ENCODE measurements at regions not wholly inside any gene's neighbourhood (a gene's known extent, or its start where the extent isn't known, plus 50 kb on each side); places are given as distances from the start of the nearest gene placed in this dataset.

DNA sequence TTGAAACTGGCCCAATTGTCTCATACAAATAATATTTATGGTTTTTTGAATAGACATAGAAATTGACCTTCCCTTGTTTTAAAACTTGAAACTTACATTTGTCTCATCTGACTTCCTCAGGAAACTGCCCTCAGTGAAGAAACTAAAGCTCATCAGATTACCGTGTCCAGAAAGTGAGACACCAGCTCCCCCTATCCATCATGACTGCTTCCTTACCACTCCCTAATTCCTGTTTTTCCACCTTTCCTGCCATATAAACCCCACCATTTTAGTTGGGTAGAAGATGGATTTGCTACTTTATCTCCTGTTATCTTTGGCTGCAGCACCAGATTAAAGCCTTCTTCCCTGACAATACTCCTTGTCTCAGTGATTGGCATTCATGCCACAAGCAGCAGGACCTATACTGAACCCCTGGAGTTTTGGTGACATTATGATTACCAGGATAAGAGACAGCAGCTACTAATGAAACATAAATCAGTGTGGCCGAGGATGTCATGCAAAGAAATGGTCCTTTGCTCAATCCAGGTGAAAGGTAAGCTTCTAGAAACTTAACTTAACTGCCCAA is 1627.6 kb upstream of the ZEB2 start:
- Histone ChIP-seq H3K4me1 (ENCODE audit: low read depth) (no peaks in the 10 kb centered on the region), H3K4me3 (no peak overlapping the region), H3K36me3 (ENCODE audit: low read depth) (no peaks in the 10 kb centered on the region), H3K9me3 (no peaks in the 10 kb centered on the region)
- TF ChIP-seq, protein P1, sequence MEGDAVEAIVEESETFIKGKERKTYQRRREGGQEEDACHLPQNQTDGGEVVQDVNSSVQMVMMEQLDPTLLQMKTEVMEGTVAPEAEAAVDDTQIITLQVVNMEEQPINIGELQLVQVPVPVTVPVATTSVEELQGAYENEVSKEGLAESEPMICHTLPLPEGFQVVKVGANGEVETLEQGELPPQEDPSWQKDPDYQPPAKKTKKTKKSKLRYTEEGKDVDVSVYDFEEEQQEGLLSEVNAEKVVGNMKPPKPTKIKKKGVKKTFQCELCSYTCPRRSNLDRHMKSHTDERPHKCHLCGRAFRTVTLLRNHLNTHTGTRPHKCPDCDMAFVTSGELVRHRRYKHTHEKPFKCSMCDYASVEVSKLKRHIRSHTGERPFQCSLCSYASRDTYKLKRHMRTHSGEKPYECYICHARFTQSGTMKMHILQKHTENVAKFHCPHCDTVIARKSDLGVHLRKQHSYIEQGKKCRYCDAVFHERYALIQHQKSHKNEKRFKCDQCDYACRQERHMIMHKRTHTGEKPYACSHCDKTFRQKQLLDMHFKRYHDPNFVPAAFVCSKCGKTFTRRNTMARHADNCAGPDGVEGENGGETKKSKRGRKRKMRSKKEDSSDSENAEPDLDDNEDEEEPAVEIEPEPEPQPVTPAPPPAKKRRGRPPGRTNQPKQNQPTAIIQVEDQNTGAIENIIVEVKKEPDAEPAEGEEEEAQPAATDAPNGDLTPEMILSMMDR (IDR thresholded peaks at IDR 0.05): no peak
- DNase-seq (no peak), ATAC-seq (no peak)
- intact Hi-C loops (cut with DNase I, micrococcal nuclease): no loop called here

DNA sequence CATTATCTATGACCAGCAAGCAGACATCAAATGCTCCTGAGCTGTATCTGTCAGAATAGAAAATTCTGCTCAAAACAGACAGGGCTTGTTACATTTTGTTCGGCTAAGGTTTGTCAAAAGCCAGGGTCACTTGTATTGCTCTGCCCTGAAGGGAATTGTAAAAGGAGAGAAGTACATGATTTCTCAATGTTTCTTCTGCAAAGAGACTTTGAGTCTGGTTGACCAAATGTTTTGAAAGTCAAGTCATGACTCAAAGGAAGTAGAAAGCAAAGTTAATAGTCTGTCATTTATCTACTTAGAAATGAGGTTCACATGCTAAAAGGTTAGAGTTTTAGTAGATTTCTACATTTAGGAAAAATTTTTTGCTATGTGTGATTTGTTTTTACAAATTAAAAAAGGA is 1624.1 kb upstream of the ZEB2 start:
- Histone ChIP-seq H3K4me3 (no peak overlapping the region), H3K36me3 (ENCODE audit: low read depth) (no peaks in the 10 kb centered on the region), H3K9me3 (no peaks in the 10 kb centered on the region), H3K4me1 (ENCODE audit: low read depth) (no peaks in the 10 kb centered on the region)
- TF ChIP-seq, protein P1 (IDR thresholded peaks at IDR 0.05): no peak
- ATAC-seq (no peak), DNase-seq (no peak)
- intact Hi-C loops (cut with DNase I, micrococcal nuclease): no loop called here

DNA sequence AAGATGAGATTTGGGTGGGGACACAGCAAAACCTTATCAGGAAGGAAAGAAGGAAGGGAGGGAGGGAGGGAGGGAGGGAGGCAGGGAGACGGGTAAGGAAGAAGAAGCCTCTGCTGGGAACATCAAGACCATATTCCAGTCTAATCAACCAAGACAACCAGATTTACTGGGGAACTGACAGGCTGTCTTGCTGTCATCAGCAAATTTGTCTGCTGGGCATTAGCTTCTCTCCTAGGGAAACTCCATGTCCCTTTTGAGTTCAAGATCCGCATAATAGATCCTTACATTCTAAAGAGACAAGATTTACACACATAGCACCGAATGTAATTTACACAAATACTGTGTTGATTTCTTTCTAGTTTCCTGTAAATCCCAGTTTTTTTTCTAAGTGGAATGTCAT is 1618.9 kb upstream of the ZEB2 start:
- Histone ChIP-seq H3K9me3 (no peaks in the 10 kb centered on the region), H3K4me1 (ENCODE audit: low read depth) (no peaks in the 10 kb centered on the region), H3K36me3 (ENCODE audit: low read depth) (no peaks in the 10 kb centered on the region), H3K4me3 (no peak overlapping the region)
- TF ChIP-seq, protein P1 (IDR thresholded peaks at IDR 0.05): no peak
- DNase-seq (no peak), ATAC-seq (no peak)
- intact Hi-C loops (cut with DNase I, micrococcal nuclease): no loop called here

DNA sequence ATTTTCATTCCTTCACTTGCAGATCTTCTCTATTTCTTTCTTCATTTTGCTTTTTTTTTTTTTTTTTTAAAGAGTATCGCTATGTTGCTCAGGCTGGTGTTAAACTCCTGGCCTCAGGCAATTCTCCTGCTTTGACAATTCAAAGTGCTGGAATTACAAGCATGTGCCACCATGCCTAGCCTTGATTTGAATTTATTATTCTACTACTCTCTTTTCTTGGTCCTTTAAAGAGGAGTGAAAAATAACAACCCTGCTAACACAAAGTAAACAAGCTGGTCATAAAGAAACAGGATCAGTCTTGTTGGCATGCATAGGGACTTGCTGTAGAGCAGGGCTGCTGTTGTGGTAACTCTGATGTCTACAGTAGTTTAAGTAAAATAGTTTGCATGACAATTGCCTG is 1615.3 kb upstream of the ZEB2 start:
- DNase-seq (no peak), ATAC-seq (no peak)
- H3K4me3 ChIP-seq: no peak overlapping the region
- TF ChIP-seq, protein P1 (IDR thresholded peaks at IDR 0.05): no peak
- no peaks in the 10 kb centered on the region for H3K9me3 ChIP-seq
- no peaks in the 10 kb centered on the region for H3K36me3 ChIP-seq (ENCODE audit: low read depth)
- no peaks in the 10 kb centered on the region for H3K4me1 ChIP-seq (ENCODE audit: low read depth)
- intact Hi-C loops (cut with DNase I, micrococcal nuclease): no loop called here

DNA sequence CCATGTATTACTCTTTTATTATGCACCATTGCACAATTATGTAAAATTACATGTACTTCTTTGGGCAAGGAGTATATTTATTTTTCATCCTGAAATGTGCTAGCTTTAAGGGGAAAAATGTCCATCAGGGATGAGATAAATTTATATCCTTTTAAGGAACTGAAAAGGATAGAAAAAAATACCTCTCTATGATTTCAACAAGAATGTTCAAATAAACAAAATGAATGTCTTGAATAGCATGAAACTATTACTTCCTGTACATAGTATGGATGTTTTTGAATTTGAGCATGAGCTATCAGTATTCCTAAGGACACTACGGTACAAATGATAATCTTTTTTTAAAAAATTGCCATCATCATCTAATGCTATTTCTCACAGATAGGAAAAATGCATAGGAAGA is 1611.9 kb upstream of the ZEB2 start:
- DNase-seq: no peak

More for the DNA sequence above, 1611.9 kb upstream of the ZEB2 start:
- intact Hi-C loops (cut with DNase I, micrococcal nuclease): no loop called here
- Histone ChIP-seq H3K9me3 (no peaks in the 10 kb centered on the region), H3K36me3 (ENCODE audit: low read depth) (no peaks in the 10 kb centered on the region), H3K4me3 (no peak overlapping the region), H3K4me1 (ENCODE audit: low read depth) (no peaks in the 10 kb centered on the region)
- TF ChIP-seq, protein P1 (IDR thresholded peaks at IDR 0.05): no peak
- no peak for ATAC-seq

Measured in mucosa of descending colon (tissue), 3 donors.